ENCODE measurements at regions not wholly inside any gene's neighbourhood (a gene's known extent, or its start where the extent isn't known, plus 50 kb on each side); places are given as distances from the start of the nearest gene placed in this dataset.

DNA sequence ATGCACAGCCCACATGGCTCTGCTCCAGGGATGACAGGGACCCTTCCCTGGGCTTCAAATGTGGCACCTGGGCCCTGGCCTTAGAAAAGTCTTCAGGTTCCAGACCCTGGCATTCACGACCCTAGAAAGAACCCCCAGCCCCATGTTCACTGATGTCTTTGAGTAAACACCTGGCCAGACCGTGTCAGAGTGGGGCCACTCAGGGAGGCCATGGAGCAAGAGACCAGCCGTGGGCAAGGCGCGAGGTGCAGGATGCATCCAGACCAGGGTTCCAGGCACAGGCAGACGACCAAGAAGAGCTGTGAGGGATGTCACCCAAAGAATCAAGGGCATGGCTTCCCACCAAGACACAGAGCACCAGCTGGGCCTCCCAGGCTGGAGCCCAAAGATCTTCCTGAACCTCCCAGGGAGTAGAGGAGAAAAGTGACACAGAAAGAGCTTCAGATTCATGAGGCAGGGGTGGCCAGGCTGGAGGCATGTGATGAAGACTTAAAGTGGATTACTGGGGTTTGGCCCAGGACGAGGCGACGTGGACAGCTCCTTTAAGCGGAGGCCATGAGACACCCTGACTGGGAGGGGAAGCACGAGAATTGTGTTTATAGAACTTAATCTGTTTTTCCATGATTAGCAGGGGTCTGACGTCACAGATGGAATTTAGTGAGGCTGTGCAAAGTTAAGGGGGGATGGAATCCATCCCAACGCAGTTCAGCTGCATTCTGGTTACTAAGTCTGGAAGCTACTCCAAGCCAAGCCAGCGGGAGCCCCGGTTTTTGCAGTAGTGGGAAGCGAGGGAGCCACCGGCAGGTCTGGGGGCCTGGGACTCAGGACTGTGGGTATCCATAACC, 61.6 kb downstream of the ARL6IP4 start:
- TF ChIP-seq, protein P1, sequence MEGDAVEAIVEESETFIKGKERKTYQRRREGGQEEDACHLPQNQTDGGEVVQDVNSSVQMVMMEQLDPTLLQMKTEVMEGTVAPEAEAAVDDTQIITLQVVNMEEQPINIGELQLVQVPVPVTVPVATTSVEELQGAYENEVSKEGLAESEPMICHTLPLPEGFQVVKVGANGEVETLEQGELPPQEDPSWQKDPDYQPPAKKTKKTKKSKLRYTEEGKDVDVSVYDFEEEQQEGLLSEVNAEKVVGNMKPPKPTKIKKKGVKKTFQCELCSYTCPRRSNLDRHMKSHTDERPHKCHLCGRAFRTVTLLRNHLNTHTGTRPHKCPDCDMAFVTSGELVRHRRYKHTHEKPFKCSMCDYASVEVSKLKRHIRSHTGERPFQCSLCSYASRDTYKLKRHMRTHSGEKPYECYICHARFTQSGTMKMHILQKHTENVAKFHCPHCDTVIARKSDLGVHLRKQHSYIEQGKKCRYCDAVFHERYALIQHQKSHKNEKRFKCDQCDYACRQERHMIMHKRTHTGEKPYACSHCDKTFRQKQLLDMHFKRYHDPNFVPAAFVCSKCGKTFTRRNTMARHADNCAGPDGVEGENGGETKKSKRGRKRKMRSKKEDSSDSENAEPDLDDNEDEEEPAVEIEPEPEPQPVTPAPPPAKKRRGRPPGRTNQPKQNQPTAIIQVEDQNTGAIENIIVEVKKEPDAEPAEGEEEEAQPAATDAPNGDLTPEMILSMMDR (IDR thresholded peaks at IDR 0.05), result no peak
- Mint-ChIP-seq H3K4me3 (no peak overlapping the region), H3K4me1 (peaks cover 28% of the 10 kb centered on the region), H3K9me3 (no peaks in the 10 kb centered on the region), H3K27me3 (ENCODE audit: low read depth in 3 of 3) (peaks cover 0 to 4% (median 0%) of the 10 kb centered on the region in 3 donors), H3K36me3 (no peaks in the 10 kb centered on the region), H3K27ac (peak overlapping the region in 1 of 7 donors; percentile 33)
- Histone ChIP-seq H3K36me3 (replicated peaks in 1 of 2; ENCODE audit: control insufficient read depth in 1 of 2, insufficient read depth in 2 of 2, low read length in 2 of 2) (no peaks in the 10 kb centered on the region), H3K79me2 (ENCODE audit: insufficient read depth, low read length) (no peaks in the 10 kb centered on the region), H3K4me1 (ENCODE audit: control insufficient read depth in 1 of 2, insufficient read depth in 2 of 2, low read length in 2 of 2) (peaks cover 6 to 11% of the 10 kb centered on the region in 2 donors), H3K27ac (ENCODE audit: low read depth in 1 of 2, low read length in 2 of 2) (no peak overlapping the region), H4K20me1 (ENCODE audit: insufficient read depth, low read length) (no peaks in the 10 kb centered on the region), H3K4me3 (replicated peaks in 1 of 3; ENCODE audit: low read depth in 2 of 3, low read length in 3 of 3) (no peak overlapping the region), H3K27me3 (ENCODE audit: control insufficient read depth in 2 of 2, insufficient read depth in 2 of 2, low read length in 2 of 2) (no peaks in the 10 kb centered on the region), H3K9ac (ENCODE audit: insufficient read depth, low read length, poor library complexity, severe bottlenecking) (no peak overlapping the region), H3K4me2 (replicated peaks; ENCODE audit: extremely low read depth, low read length, poor library complexity, severe bottlenecking) (no peak overlapping the region), H3K9me3 (replicated peaks in 1 of 2; ENCODE audit: control insufficient read depth in 1 of 2, insufficient read depth in 1 of 2, low read length in 2 of 2) (no peaks in the 10 kb centered on the region), H2AFZ (ENCODE audit: insufficient read depth, low read depth, low read length, poor library complexity, severe bottlenecking) (no peak overlapping the region)
- WGBS (ENCODE audit: insufficient coverage), result 97% methylated on average over 15 of the region's 17 CpGs
- DNase-seq, result no peak
- intact Hi-C loops (cut with micrococcal nuclease), result loop anchor here in 1 of 2 donors (10.0 kb wide), 1 partner anchor 103 kb away; no protein-coding TSS in a partner anchor

- no peak overlapping the region for H3K4me2 ChIP-seq (replicated peaks; ENCODE audit: extremely low read depth, low read length, poor library complexity, severe bottlenecking)
- H2AFZ ChIP-seq (ENCODE audit: insufficient read depth, low read depth, low read length, poor library complexity, severe bottlenecking), result no peak overlapping the region
- peak overlapping the region; percentile 8 for H3K9ac ChIP-seq (ENCODE audit: insufficient read depth, low read length, poor library complexity, severe bottlenecking)
- peaks cover 28% of the 10 kb centered on the region for H3K4me1 Mint-ChIP-seq
- H3K4me3 ChIP-seq (replicated peaks in 1 of 3; ENCODE audit: low read depth in 2 of 3, low read length in 3 of 3), result no peak overlapping the region
- no peak for DNase-seq
- no peaks in the 10 kb centered on the region for H3K79me2 ChIP-seq (ENCODE audit: insufficient read depth, low read length)
- H3K4me3 Mint-ChIP-seq, result no peak overlapping the region
- peak overlapping the region in 1 of 7 donors; percentile 6 for H3K27ac Mint-ChIP-seq
- TF ChIP-seq, protein P1 (IDR thresholded peaks at IDR 0.05), result no peak
- H3K27me3 Mint-ChIP-seq (ENCODE audit: low read depth in 3 of 3), result peaks cover 0 to 4% (median under 1%) of the 10 kb centered on the region in 3 donors
- no peaks in the 10 kb centered on the region for H3K27me3 ChIP-seq (ENCODE audit: control insufficient read depth in 2 of 2, insufficient read depth in 2 of 2, low read length in 2 of 2)
- H3K9me3 Mint-ChIP-seq, result no peaks in the 10 kb centered on the region
- intact Hi-C loops (cut with micrococcal nuclease), result loop anchor here in 1 of 2 donors (10.0 kb wide), 1 partner anchor 104 kb away; no protein-coding TSS in a partner anchor
- H3K4me1 ChIP-seq (ENCODE audit: control insufficient read depth in 1 of 2, insufficient read depth in 2 of 2, low read length in 2 of 2), result peaks cover 6 to 11% of the 10 kb centered on the region in 2 donors
- H4K20me1 ChIP-seq (ENCODE audit: insufficient read depth, low read length), result no peaks in the 10 kb centered on the region
- no peaks in the 10 kb centered on the region for H3K36me3 Mint-ChIP-seq
- no peaks in the 10 kb centered on the region for H3K9me3 ChIP-seq (replicated peaks in 1 of 2; ENCODE audit: control insufficient read depth in 1 of 2, insufficient read depth in 1 of 2, low read length in 2 of 2)
- 83% methylated on average over 3 of the region's 3 CpGs for WGBS (ENCODE audit: insufficient coverage)
- H3K36me3 ChIP-seq (replicated peaks in 1 of 2; ENCODE audit: control insufficient read depth in 1 of 2, insufficient read depth in 2 of 2, low read length in 2 of 2), result no peaks in the 10 kb centered on the region
- no peak overlapping the region for H3K27ac ChIP-seq (ENCODE audit: low read depth in 1 of 2, low read length in 2 of 2)
Measured at GRCh38 chr12:123041042-123041531, 60.6 kb downstream of the ARL6IP4 start.
